ENCODE measurements at regions not wholly inside any gene's neighbourhood (a gene's known extent, or its start where the extent isn't known, plus 50 kb on each side); places are given as distances from the start of the nearest gene placed in this dataset.

DNA sequence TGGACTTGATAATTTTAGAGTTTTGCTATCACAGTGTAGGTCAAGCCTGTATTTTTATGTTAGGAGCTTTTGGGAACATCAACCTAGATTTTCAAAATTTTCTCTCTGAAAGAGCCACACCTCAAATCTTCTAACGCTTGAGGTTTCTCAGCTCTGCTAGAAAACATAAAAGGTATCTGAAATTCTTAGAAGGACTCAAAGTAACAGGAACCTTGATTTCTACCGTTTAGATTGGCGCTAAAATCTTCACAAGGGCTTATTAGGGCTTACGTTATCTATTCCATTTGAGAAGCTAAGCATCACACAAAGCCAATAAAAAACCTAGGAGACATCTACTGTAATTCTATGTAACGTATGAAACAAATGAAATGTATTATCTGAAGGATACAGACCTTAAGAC lies 192.4 kb downstream of the AHR start:
- ChIA-PET POLR2A (no interaction called here), CTCF (interaction anchor here (0.7 kb wide), 1 partner anchor 11 kb away, joined by 3 read pairs; no protein-coding TSS in a partner anchor)
- H3K27ac ChIP-seq (ENCODE audit: low read depth, low read length): no peak overlapping the region
- no peak for DNase-seq (ENCODE audit: low read depth, low spot score)
- TF ChIP-seq, protein P1, sequence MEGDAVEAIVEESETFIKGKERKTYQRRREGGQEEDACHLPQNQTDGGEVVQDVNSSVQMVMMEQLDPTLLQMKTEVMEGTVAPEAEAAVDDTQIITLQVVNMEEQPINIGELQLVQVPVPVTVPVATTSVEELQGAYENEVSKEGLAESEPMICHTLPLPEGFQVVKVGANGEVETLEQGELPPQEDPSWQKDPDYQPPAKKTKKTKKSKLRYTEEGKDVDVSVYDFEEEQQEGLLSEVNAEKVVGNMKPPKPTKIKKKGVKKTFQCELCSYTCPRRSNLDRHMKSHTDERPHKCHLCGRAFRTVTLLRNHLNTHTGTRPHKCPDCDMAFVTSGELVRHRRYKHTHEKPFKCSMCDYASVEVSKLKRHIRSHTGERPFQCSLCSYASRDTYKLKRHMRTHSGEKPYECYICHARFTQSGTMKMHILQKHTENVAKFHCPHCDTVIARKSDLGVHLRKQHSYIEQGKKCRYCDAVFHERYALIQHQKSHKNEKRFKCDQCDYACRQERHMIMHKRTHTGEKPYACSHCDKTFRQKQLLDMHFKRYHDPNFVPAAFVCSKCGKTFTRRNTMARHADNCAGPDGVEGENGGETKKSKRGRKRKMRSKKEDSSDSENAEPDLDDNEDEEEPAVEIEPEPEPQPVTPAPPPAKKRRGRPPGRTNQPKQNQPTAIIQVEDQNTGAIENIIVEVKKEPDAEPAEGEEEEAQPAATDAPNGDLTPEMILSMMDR (IDR thresholded peaks at IDR 0.05; ENCODE audit: low read depth, low read length): no peak
- no peaks in the 10 kb centered on the region for H3K27me3 ChIP-seq (ENCODE audit: control insufficient read depth, insufficient read depth, low read length)
- no peaks in the 10 kb centered on the region for H3K9me3 ChIP-seq (ENCODE audit: control insufficient read depth, insufficient read depth, low read length)
- no peak overlapping the region for H3K4me3 ChIP-seq (ENCODE audit: low read depth, low read length)

DNA sequence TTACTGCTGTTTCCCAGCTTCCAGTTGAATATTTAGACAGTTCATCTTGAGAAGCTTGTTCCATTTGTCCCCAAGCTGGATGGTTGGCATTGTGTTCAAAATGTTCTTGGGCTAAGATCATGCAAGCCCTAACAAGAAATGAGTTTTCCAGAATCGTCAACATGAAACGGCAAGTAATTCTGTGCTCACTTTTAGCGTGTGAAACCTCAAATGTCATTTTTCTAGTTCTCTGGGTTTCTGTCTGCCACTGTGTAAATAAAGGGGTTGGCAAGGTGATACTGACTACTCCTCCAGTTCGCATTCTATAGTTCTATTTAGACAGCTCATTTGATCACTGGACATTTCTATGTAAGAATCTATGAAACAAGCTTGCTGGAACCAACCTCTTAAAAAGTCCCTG lies 194.0 kb downstream of the AHR start:
- Histone ChIP-seq H3K27me3 (ENCODE audit: control insufficient read depth, insufficient read depth, low read length) (no peaks in the 10 kb centered on the region), H3K9me3 (ENCODE audit: control insufficient read depth, insufficient read depth, low read length) (no peaks in the 10 kb centered on the region), H3K27ac (ENCODE audit: low read depth, low read length) (no peak overlapping the region), H3K4me3 (ENCODE audit: low read depth, low read length) (no peak overlapping the region)
- TF ChIP-seq, protein P1 (IDR thresholded peaks at IDR 0.05; ENCODE audit: low read depth, low read length): no peak
- DNase-seq (ENCODE audit: low read depth, low spot score): no peak
- ChIA-PET POLR2A (no interaction called here), CTCF (no interaction called here)

DNA sequence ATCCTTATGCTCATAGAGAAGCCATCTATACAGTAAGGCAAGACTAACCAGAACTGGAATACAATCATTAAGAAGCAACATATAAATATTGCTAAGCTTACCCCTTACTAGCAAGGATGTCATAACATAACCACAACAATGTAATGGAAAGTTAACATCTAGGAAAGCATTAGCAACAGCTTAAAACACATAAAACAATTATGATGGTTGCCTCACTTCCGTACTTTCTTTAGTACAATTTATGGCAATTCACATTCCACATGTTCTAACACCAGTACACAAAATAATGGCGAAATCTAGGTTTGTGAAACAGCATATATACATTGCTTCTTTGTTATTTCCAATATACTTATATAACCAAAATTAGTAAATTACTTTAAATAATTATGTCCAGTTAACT lies 195.0 kb downstream of the AHR start:
- H3K27me3 ChIP-seq (ENCODE audit: control insufficient read depth, insufficient read depth, low read length): no peaks in the 10 kb centered on the region
- H3K9me3 ChIP-seq (ENCODE audit: control insufficient read depth, insufficient read depth, low read length): no peaks in the 10 kb centered on the region
- ChIA-PET POLR2A (no interaction called here), CTCF (no interaction called here)
- H3K27ac ChIP-seq (ENCODE audit: low read depth, low read length): no peak overlapping the region
- no peak for DNase-seq (ENCODE audit: low read depth, low spot score)
- H3K4me3 ChIP-seq (ENCODE audit: low read depth, low read length): no peak overlapping the region
- TF ChIP-seq, protein P1 (IDR thresholded peaks at IDR 0.05; ENCODE audit: low read depth, low read length): no peak

DNA sequence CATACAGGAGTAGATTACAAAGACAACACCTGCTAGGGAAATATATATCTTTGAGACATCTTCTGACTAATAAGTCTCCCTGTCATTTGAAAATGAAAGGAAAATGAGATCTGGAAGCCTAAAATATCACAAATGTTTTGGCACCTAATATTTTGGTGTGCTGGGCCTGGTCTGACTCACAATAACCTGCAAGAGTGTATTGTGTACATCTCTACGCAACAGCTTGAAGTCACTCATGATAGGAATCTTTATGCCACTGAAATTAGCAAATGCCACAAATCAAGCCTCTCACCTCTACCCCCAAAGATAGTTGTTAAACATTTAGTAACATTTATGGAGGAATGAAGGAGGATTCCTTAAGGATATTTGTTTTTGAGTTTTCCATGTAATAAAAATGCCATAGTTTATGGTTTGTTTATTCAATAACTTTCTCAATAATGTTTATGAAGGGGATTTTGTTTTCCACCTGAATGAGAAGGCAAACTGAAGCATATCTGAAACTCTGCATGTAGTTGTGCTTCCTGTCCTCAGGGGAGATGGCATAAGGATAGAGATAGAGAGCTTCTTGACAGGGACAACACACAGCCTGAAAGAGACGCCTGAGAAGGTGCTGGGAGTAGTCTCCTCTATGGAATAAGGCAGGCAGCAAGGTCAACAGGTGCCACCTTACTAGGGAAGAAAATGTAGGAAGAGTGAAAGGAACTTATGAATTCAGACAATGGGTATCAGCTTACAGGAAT lies 197.4 kb downstream of the AHR start:
- DNase-seq (ENCODE audit: low read depth, low spot score): no peak
- Histone ChIP-seq H3K9me3 (ENCODE audit: control insufficient read depth, insufficient read depth, low read length) (no peaks in the 10 kb centered on the region), H3K27me3 (ENCODE audit: control insufficient read depth, insufficient read depth, low read length) (no peaks in the 10 kb centered on the region), H3K4me3 (ENCODE audit: low read depth, low read length) (no peak overlapping the region), H3K27ac (ENCODE audit: low read depth, low read length) (no peak overlapping the region)
- TF ChIP-seq, protein P1 (IDR thresholded peaks at IDR 0.05; ENCODE audit: low read depth, low read length): no peak
- CTCF ChIA-PET: interaction anchor here (1.1 kb wide), 1 partner anchor 153 kb away, joined by 3 read pairs; no protein-coding TSS in a partner anchor
- POLR2A ChIA-PET: no interaction called here

DNA sequence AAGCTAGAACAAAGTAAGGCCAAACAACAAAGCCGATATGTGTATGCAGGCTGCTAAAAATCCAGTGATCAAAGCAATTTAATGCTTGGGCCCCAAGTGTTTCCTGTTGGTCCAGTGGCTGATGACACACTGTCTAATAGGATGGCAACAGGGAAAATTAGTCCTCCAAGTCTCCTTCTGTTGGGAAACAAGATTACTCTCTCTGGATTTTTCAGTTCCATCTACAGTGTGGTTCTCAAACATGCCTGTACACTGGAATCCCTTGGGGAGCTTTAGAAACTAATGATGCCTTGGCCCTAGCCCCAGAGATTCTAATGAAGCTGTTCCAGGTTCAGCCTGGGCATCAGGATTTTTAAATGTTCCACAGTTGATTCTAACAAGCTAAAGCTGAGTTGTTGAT lies 198.7 kb downstream of the AHR start:
- Histone ChIP-seq H3K27ac (ENCODE audit: low read depth, low read length) (no peak overlapping the region), H3K27me3 (ENCODE audit: control insufficient read depth, insufficient read depth, low read length) (no peaks in the 10 kb centered on the region), H3K4me3 (ENCODE audit: low read depth, low read length) (no peak overlapping the region), H3K9me3 (ENCODE audit: control insufficient read depth, insufficient read depth, low read length) (no peaks in the 10 kb centered on the region)
- no peak for DNase-seq (ENCODE audit: low read depth, low spot score)
- TF ChIP-seq, protein P1 (IDR thresholded peaks at IDR 0.05; ENCODE audit: low read depth, low read length): no peak
- POLR2A ChIA-PET: no interaction called here
- CTCF ChIA-PET: no interaction called here
